ENCODE measurements at regions not wholly inside any gene's neighbourhood (a gene's known extent, or its start where the extent isn't known, plus 50 kb on each side); places are given as distances from the start of the nearest gene placed in this dataset.
"Not testable (repeated sequence)": the region's sequence is repeated elsewhere in the genome, so short reads cannot be mapped to it uniquely, and the experiment has no call there.

- intact Hi-C loops (cut with DNase I): no loop called here
- DNase-seq: no peak
Measured at GRCh38 chr4:112086036-112086434, 59.2 kb upstream of the FAM241A start.

GRCh38 chr4:112086661-112087060, 58.6 kb upstream of the FAM241A start:
- H3K27me3 ChIP-seq; H3K27ac ChIP-seq; H3K36me3 ChIP-seq (replicated peaks in 1 of 2); H3K4me3 ChIP-seq; H3K4me1 ChIP-seq (replicated peaks in 1 of 2); DNase-seq; intact Hi-C loops (cut with DNase I); H3K9me3 ChIP-seq (replicated peaks in 1 of 3): not testable (repeated sequence)
- 81 to 93% (median 85%) methylated on average over 12 to 17 of the region's 17 CpGs for WGBS, 4 donors

More at GRCh38 chr4:112086036-112086434, 59.2 kb upstream of the FAM241A start:
- Histone ChIP-seq H3K27ac (no peak overlapping the region), H3K4me3 (no peak overlapping the region), H3K36me3 (replicated peaks in 1 of 2) (no peaks in the 10 kb centered on the region), H3K27me3 (no peaks in the 10 kb centered on the region), H3K4me1 (replicated peaks in 1 of 2) (peaks cover 6 to 7% of the 10 kb centered on the region in 2 donors), H3K9me3 (replicated peaks in 1 of 3) (no peaks in the 10 kb centered on the region)
- TF ChIP-seq POLR2A (IDR thresholded peaks at IDR 0.05) (no peak), CTCF (IDR thresholded peaks at IDR 0.05) (no peak)

- WGBS, 4 donors: 66 to 77% (median 75%) methylated on average over 1 to 2 of the region's 2 CpGs
- H3K9me3 ChIP-seq (replicated peaks in 1 of 3); H3K36me3 ChIP-seq (replicated peaks in 1 of 2); H3K4me3 ChIP-seq; intact Hi-C loops (cut with DNase I); DNase-seq; H3K27me3 ChIP-seq; H3K27ac ChIP-seq; H3K4me1 ChIP-seq (replicated peaks in 1 of 2): not testable (repeated sequence)
Measured at GRCh38 chr4:112092330-112092729, 52.9 kb upstream of the FAM241A start.

- Histone ChIP-seq H3K4me3 (no peak overlapping the region), H3K4me1 (replicated peaks in 1 of 2) (no peaks in the 10 kb centered on the region), H3K27me3 (no peaks in the 10 kb centered on the region), H3K36me3 (replicated peaks in 1 of 2) (no peaks in the 10 kb centered on the region), H3K9me3 (replicated peaks in 1 of 3) (no peaks in the 10 kb centered on the region), H3K27ac (no peak overlapping the region)
- TF ChIP-seq CTCF (IDR thresholded peaks at IDR 0.05) (no peak), POLR2A (IDR thresholded peaks at IDR 0.05) (no peak)
- 88 to 95% (median 94%) methylated on average over 3 of the region's 3 CpGs for WGBS, 4 donors
- no peak for DNase-seq
- intact Hi-C loops (cut with DNase I): no loop called here
Measured at GRCh38 chr4:112093636-112094202, 51.5 kb upstream of the FAM241A start.

- no peaks in the 10 kb centered on the region for H3K9me3 ChIP-seq (replicated peaks in 1 of 3)
- intact Hi-C loops (cut with DNase I): no loop called here
- no peak overlapping the region for H3K27ac ChIP-seq
- no peaks in the 10 kb centered on the region for H3K27me3 ChIP-seq
- H3K4me3 ChIP-seq: no peak overlapping the region
- no peaks in the 10 kb centered on the region for H3K36me3 ChIP-seq (replicated peaks in 1 of 2)
- no peaks in the 10 kb centered on the region for H3K4me1 ChIP-seq (replicated peaks in 1 of 2)
- no peak for TF ChIP-seq CTCF (IDR thresholded peaks at IDR 0.05)
- DNase-seq: no peak
- WGBS, 4 donors: 50 to 75% (median 72%) methylated on average over 1 of the region's 1 CpG
Measured at GRCh38 chr4:112094330-112094729, 50.9 kb upstream of the FAM241A start.

MicroRNA genes in the stretch of these regions (microRNA counts, 767-probe panel; counts per million panel counts)
- microRNA hsa-miR-297: 0 counts per million in 2 donors

Small RNA genes in the stretch of these regions (microRNA-seq; reads per million reads assigned to microRNA genes)
- gene MIR297: 0 reads per million in 3 donors

Small RNA genes in the stretch of these regions (small RNA-seq; reads per million reads assigned to genes)
- gene MIR297 (0 reads per million in 2 donors), gene RNU6-289P (0 reads per million in 2 donors)
